Transverse colon (tissue), 4 donors: ENCODE measurements at regions not wholly inside any gene's neighbourhood (a gene's known extent, or its start where the extent isn't known, plus 50 kb on each side); places are given as distances from the start of the nearest gene placed in this dataset.

Experiments used
- DNase-seq: peaks from one replicate; pipeline ENCODE4 v3.0.0-alpha.2; 2019
- H3K27ac ChIP-seq, 4 donors: fragments of 200-600 bp; sonication (generic); 2 replicates each; pipeline ENCODE4 v1.5.1; 2016 to 2018; ENCODE audit warnings: inconsistent platforms in 4 of 4
- H3K27me3 ChIP-seq: fragments of 200-600 bp; sonication (generic); 2 replicates; pipeline ENCODE4 v1.5.1; 2017; ENCODE audit warnings: inconsistent platforms
- H3K36me3 ChIP-seq, 4 donors: fragments of 200-600 bp; sonication (generic); 2 replicates each; pipeline ENCODE4 v1.5.1; 2017 to 2019; ENCODE audit warnings: inconsistent platforms in 4 of 4
- H3K4me1 ChIP-seq, 4 donors: fragments of 200-600 bp; sonication (generic); 2 replicates each; pipeline ENCODE4 v1.5.1; 2017 to 2020; ENCODE audit warnings: inconsistent platforms in 4 of 4
- H3K4me3 ChIP-seq, 4 donors: fragments of 200-600 bp; sonication (generic); 1 replicate in 1 of 4; 2 replicates in 3 of 4; pipeline versions ENCODE4 v1.5.1 to v1.6.1; 2017 to 2019; ENCODE audit warnings: inconsistent platforms in 4 of 4
- H3K9me3 ChIP-seq, 2 donors: fragments of 200-600 bp; sonication (generic); 2 replicates each; pipeline ENCODE4 v1.5.1; 2017 to 2019; ENCODE audit warnings: inconsistent platforms in 2 of 2
- CTCF ChIP-seq, 5 experiments: fragments of 200-600 bp in 3 of 5; fragments of 450-650 bp in 2 of 5; sonication (generic) in 3 of 5; IDR thresholded peaks; 1 replicate in 2 of 5; 2 replicates in 3 of 5; pipeline ENCODE4 v1.5.1; 2016 to 2017; ENCODE audit warnings: antibody characterized with exemption in 5 of 5, inconsistent platforms in 3 of 5, mild to moderate bottlenecking in 2 of 5, moderate library complexity in 1 of 5
- EP300 ChIP-seq: sonication (generic); formaldehyde crosslinking; IDR thresholded peaks from one replicate; pipeline ENCODE4 v1.6.1; 2017; ENCODE audit warnings: antibody characterized with exemption, low read depth
- POLR2A ChIP-seq: fragments of 450-650 bp; IDR thresholded peaks from one replicate; pipeline ENCODE4 v1.6.1; 2016; ENCODE audit warnings: antibody characterized with exemption, mild to moderate bottlenecking, moderate library complexity
- POLR2AphosphoS5 ChIP-seq, 3 donors: sonication (generic); formaldehyde crosslinking; IDR thresholded peaks; one replicate each; pipeline ENCODE4 v1.6.1; 2016; ENCODE audit warnings: antibody characterized with exemption in 3 of 3
- WGBS, 2 donors: methylation state at CpG; one replicate each; pipeline ENCODE4 v1.1.5; 2018; ENCODE audit warnings: low coverage in 1 of 2; 5-methylcytosine and 5-hydroxymethylcytosine counted together
- in situ Hi-C, 4 donors: fragments of 200-750 bp; cut with MboI; loops; one replicate each; pipeline versions ENCODE4 v1.15.0 to v1.15.1; 2017; ENCODE audit warnings: low sequenced_read_pairs in 3 of 4, low pct_ligation_motif_present in 1 of 4, low pct_unique_long_range_greater_than_20kb in 1 of 4
- intact Hi-C: fragments of 100-400 bp; cut with DNase I; formaldehyde crosslinking; loops from one replicate; pipeline ENCODE4 v1.15.1; 2023; ENCODE audit warnings: low total_unique reads

GRCh38 chr21:7957713-7958064 lies 2563.7 kb upstream of the TPTE start:
- H3K27me3 ChIP-seq: no peaks in the 10 kb centered on the region
- no peaks in the 10 kb centered on the region for H3K4me1 ChIP-seq
- intact Hi-C loops (no loop called here), in situ Hi-C loops (no loop called here)
- H3K36me3 ChIP-seq: no peaks in the 10 kb centered on the region
- H3K4me3 ChIP-seq: no peak overlapping the region
- peaks cover 64 to 67% of the 10 kb centered on the region in 2 donors for H3K9me3 ChIP-seq
- no peak for TF ChIP-seq EP300
- TF ChIP-seq CTCF (IDR thresholded peaks at IDR 0.05): no peak
- TF ChIP-seq POLR2A: no peak
- TF ChIP-seq POLR2AphosphoS5 (IDR thresholded peaks at IDR 0.05): no peak
- DNase-seq: no peak
- H3K27ac ChIP-seq: no peak overlapping the region
- WGBS, 2 donors: 14 to 31% methylated on average over 2 of the region's 2 CpGs
